IPS-18a (cell line): ENCODE measurements at regions not wholly inside any gene's neighbourhood (a gene's known extent, or its start where the extent isn't known, plus 50 kb on each side); places are given as distances from the start of the nearest gene placed in this dataset.

Experiments used
- H3K27ac ChIP-seq: one replicate; pipeline ENCODE4 v1.5.1; 2013; ENCODE audit warnings: low read length
- H3K27me3 ChIP-seq: one replicate; pipeline ENCODE4 v1.6.1; 2013; ENCODE audit warnings: mild to moderate bottlenecking, low read length; ENCODE audit not compliant: control insufficient read depth, insufficient read depth
- H3K36me3 ChIP-seq: one replicate; pipeline ENCODE4 v1.6.1; 2013; ENCODE audit warnings: low read depth, low read length; ENCODE audit not compliant: control insufficient read depth
- H3K4me1 ChIP-seq: one replicate; pipeline ENCODE4 v1.6.1; 2013; ENCODE audit warnings: low read depth, low read length; ENCODE audit not compliant: control insufficient read depth
- H3K4me3 ChIP-seq: one replicate; pipeline ENCODE4 v1.5.1; 2013; ENCODE audit warnings: low read length
- H3K9ac ChIP-seq: one replicate; pipeline ENCODE4 v1.6.1; 2013; ENCODE audit warnings: mild to moderate bottlenecking, low read length, moderate library complexity
- H3K9me3 ChIP-seq: one replicate; pipeline ENCODE4 v1.6.1; 2013; ENCODE audit warnings: low read depth, low read length; ENCODE audit not compliant: control insufficient read depth

GRCh38 chr1:218669431-218669830 lies 324.3 kb downstream of the TGFB2 start:
- Histone ChIP-seq H3K4me1 (peaks cover 7% of the 10 kb centered on the region), H3K27ac (no peak overlapping the region), H3K9me3 (no peaks in the 10 kb centered on the region), H3K4me3 (no peak overlapping the region), H3K27me3 (no peaks in the 10 kb centered on the region), H3K36me3 (no peaks in the 10 kb centered on the region), H3K9ac (no peak overlapping the region)

- Histone ChIP-seq H3K4me1 (peaks cover 11% of the 10 kb centered on the region), H3K27ac (no peak overlapping the region), H3K36me3 (no peaks in the 10 kb centered on the region), H3K9ac (no peak overlapping the region), H3K4me3 (no peak overlapping the region), H3K9me3 (no peaks in the 10 kb centered on the region), H3K27me3 (no peaks in the 10 kb centered on the region)
These were observed 325.7 kb downstream of the TGFB2 start for GRCh38 chr1:218670875-218671274.

- Histone ChIP-seq H3K9ac (no peak overlapping the region), H3K27me3 (no peaks in the 10 kb centered on the region), H3K9me3 (no peaks in the 10 kb centered on the region), H3K36me3 (no peaks in the 10 kb centered on the region), H3K27ac (no peak overlapping the region), H3K4me1 (peaks cover 11% of the 10 kb centered on the region), H3K4me3 (no peak overlapping the region)
These were observed 326.4 kb downstream of the TGFB2 start for GRCh38 chr1:218671573-218671972.

- Histone ChIP-seq H3K9me3 (no peaks in the 10 kb centered on the region), H3K4me3 (no peak overlapping the region), H3K27ac (no peak overlapping the region), H3K36me3 (no peaks in the 10 kb centered on the region), H3K27me3 (no peaks in the 10 kb centered on the region), H3K9ac (no peak overlapping the region), H3K4me1 (peaks cover 11% of the 10 kb centered on the region)
These were observed 328.0 kb downstream of the TGFB2 start for GRCh38 chr1:218673170-218673569.

- H3K4me3 ChIP-seq: no peak overlapping the region
- no peaks in the 10 kb centered on the region for H3K27me3 ChIP-seq
- peaks cover 11% of the 10 kb centered on the region for H3K4me1 ChIP-seq
- no peak overlapping the region for H3K27ac ChIP-seq
- no peaks in the 10 kb centered on the region for H3K9me3 ChIP-seq
- H3K9ac ChIP-seq: no peak overlapping the region
- no peaks in the 10 kb centered on the region for H3K36me3 ChIP-seq
These were observed 329.2 kb downstream of the TGFB2 start for GRCh38 chr1:218674280-218674773.

- H3K9me3 ChIP-seq: no peaks in the 10 kb centered on the region
- H3K27me3 ChIP-seq: no peaks in the 10 kb centered on the region
- H3K4me3 ChIP-seq: no peak overlapping the region
- no peaks in the 10 kb centered on the region for H3K36me3 ChIP-seq
- H3K4me1 ChIP-seq: peaks cover 11% of the 10 kb centered on the region
- no peak overlapping the region for H3K9ac ChIP-seq
- no peak overlapping the region for H3K27ac ChIP-seq
These were observed 331.9 kb downstream of the TGFB2 start for GRCh38 chr1:218677026-218677425.

- Histone ChIP-seq H3K36me3 (no peaks in the 10 kb centered on the region), H3K4me3 (no peak overlapping the region), H3K9ac (no peak overlapping the region), H3K4me1 (peaks cover 4% of the 10 kb centered on the region), H3K27ac (no peak overlapping the region), H3K27me3 (no peaks in the 10 kb centered on the region), H3K9me3 (no peaks in the 10 kb centered on the region)
These were observed 334.3 kb downstream of the TGFB2 start for GRCh38 chr1:218679391-218679790.

GRCh38 chr1:218679988-218680748 lies 335.0 kb downstream of the TGFB2 start:
- no peaks in the 10 kb centered on the region for H3K4me1 ChIP-seq
- no peak overlapping the region for H3K9ac ChIP-seq
- H3K27ac ChIP-seq: no peak overlapping the region
- H3K9me3 ChIP-seq: no peaks in the 10 kb centered on the region
- H3K4me3 ChIP-seq: no peak overlapping the region
- H3K27me3 ChIP-seq: no peaks in the 10 kb centered on the region
- no peaks in the 10 kb centered on the region for H3K36me3 ChIP-seq

- Histone ChIP-seq H3K27me3 (no peaks in the 10 kb centered on the region), H3K4me3 (no peak overlapping the region), H3K9ac (no peak overlapping the region), H3K27ac (no peak overlapping the region), H3K4me1 (no peaks in the 10 kb centered on the region), H3K9me3 (no peaks in the 10 kb centered on the region), H3K36me3 (no peaks in the 10 kb centered on the region)
These were observed 338.1 kb downstream of the TGFB2 start for GRCh38 chr1:218683242-218683641.

- Histone ChIP-seq H3K9me3 (no peaks in the 10 kb centered on the region), H3K27me3 (no peaks in the 10 kb centered on the region), H3K9ac (no peak overlapping the region), H3K4me1 (no peaks in the 10 kb centered on the region), H3K36me3 (no peaks in the 10 kb centered on the region), H3K27ac (no peak overlapping the region), H3K4me3 (no peak overlapping the region)
These were observed 341.1 kb downstream of the TGFB2 start for GRCh38 chr1:218686258-218686657.

GRCh38 chr1:218686761-218687160 lies 341.6 kb downstream of the TGFB2 start:
- Histone ChIP-seq H3K9ac (no peak overlapping the region), H3K36me3 (no peaks in the 10 kb centered on the region), H3K4me1 (no peaks in the 10 kb centered on the region), H3K9me3 (no peaks in the 10 kb centered on the region), H3K27ac (no peak overlapping the region), H3K4me3 (no peak overlapping the region), H3K27me3 (no peaks in the 10 kb centered on the region)

GRCh38 chr1:218692808-218693207 lies 347.7 kb downstream of the TGFB2 start:
- Histone ChIP-seq H3K4me3 (no peak overlapping the region), H3K36me3 (no peaks in the 10 kb centered on the region), H3K9me3 (no peaks in the 10 kb centered on the region), H3K9ac (no peak overlapping the region), H3K27me3 (no peaks in the 10 kb centered on the region), H3K4me1 (no peaks in the 10 kb centered on the region), H3K27ac (no peak overlapping the region)
